ENCODE measurements at regions not wholly inside any gene's neighbourhood (a gene's known extent, or its start where the extent isn't known, plus 50 kb on each side); places are given as distances from the start of the nearest gene placed in this dataset.
"Not testable (repeated sequence)": the region's sequence is repeated elsewhere in the genome, so short reads cannot be mapped to it uniquely, and the experiment has no call there.

GRCh38 chr11:3445535-3445934 lies 66.6 kb upstream of the ZNF195 start:
- no CpG with 5 or more reads among the region's 3 CpGs for WGBS (ENCODE audit: extremely low coverage, insufficient coverage, low lambda C conversion rate)

GRCh38 chr11:3444420-3444744 lies 65.4 kb upstream of the ZNF195 start:
- H2BK120ac ChIP-seq (ENCODE audit: low read depth, low read length); DNase-seq; H3K23ac ChIP-seq (ENCODE audit: low read length); H3K4me3 ChIP-seq (ENCODE audit: low read length); H3K27ac ChIP-seq (ENCODE audit: low read depth, low read length); H3K4ac ChIP-seq (ENCODE audit: low read depth, low read length); H3K79me2 ChIP-seq (ENCODE audit: control insufficient read depth, insufficient read depth, low read length); H3K27me3 ChIP-seq (ENCODE audit: insufficient read depth, low read length, poor library complexity); H4K8ac ChIP-seq (ENCODE audit: low read depth, low read length); H3K79me1 ChIP-seq (ENCODE audit: low read length); H3K56ac ChIP-seq (ENCODE audit: low read length); H3K9ac ChIP-seq (ENCODE audit: low read length); H4K5ac ChIP-seq (ENCODE audit: low read length); H3K18ac ChIP-seq (ENCODE audit: low read length); H2AK5ac ChIP-seq (ENCODE audit: low read length); H2BK5ac ChIP-seq (ENCODE audit: low read length); H3K36me3 ChIP-seq (ENCODE audit: control insufficient read depth, insufficient read depth, low read length); H2BK15ac ChIP-seq (replicated peaks; ENCODE audit: low read depth); H3K4me1 ChIP-seq (ENCODE audit: control insufficient read depth, low read depth, low read length); H3K4me2 ChIP-seq (ENCODE audit: low read length): not testable (repeated sequence)
- WGBS (ENCODE audit: extremely low coverage, insufficient coverage, low lambda C conversion rate) = no CpG with 5 or more reads among the region's 3 CpGs

More at GRCh38 chr11:3445535-3445934, 66.6 kb upstream of the ZNF195 start:
- not testable (repeated sequence) for H2AK5ac ChIP-seq (ENCODE audit: low read length); H3K56ac ChIP-seq (ENCODE audit: low read length); H2BK120ac ChIP-seq (ENCODE audit: low read depth, low read length); H3K79me1 ChIP-seq (ENCODE audit: low read length); H3K23ac ChIP-seq (ENCODE audit: low read length); H3K4me1 ChIP-seq (ENCODE audit: control insufficient read depth, low read depth, low read length); H3K18ac ChIP-seq (ENCODE audit: low read length); H3K36me3 ChIP-seq (ENCODE audit: control insufficient read depth, insufficient read depth, low read length); H4K5ac ChIP-seq (ENCODE audit: low read length); H3K9ac ChIP-seq (ENCODE audit: low read length); H3K4me2 ChIP-seq (ENCODE audit: low read length); DNase-seq; H3K27ac ChIP-seq (ENCODE audit: low read depth, low read length); H3K27me3 ChIP-seq (ENCODE audit: insufficient read depth, low read length, poor library complexity); H2BK5ac ChIP-seq (ENCODE audit: low read length); H4K8ac ChIP-seq (ENCODE audit: low read depth, low read length); H3K79me2 ChIP-seq (ENCODE audit: control insufficient read depth, insufficient read depth, low read length); H2BK15ac ChIP-seq (replicated peaks; ENCODE audit: low read depth); H3K4ac ChIP-seq (ENCODE audit: low read depth, low read length); H3K4me3 ChIP-seq (ENCODE audit: low read length)

- H3K18ac ChIP-seq (ENCODE audit: low read length); H2BK15ac ChIP-seq (replicated peaks; ENCODE audit: low read depth); DNase-seq; H3K9ac ChIP-seq (ENCODE audit: low read length); H3K4ac ChIP-seq (ENCODE audit: low read depth, low read length); H3K79me1 ChIP-seq (ENCODE audit: low read length); H3K27me3 ChIP-seq (ENCODE audit: insufficient read depth, low read length, poor library complexity); H3K23ac ChIP-seq (ENCODE audit: low read length); H3K27ac ChIP-seq (ENCODE audit: low read depth, low read length); H3K79me2 ChIP-seq (ENCODE audit: control insufficient read depth, insufficient read depth, low read length); H3K56ac ChIP-seq (ENCODE audit: low read length); H2BK120ac ChIP-seq (ENCODE audit: low read depth, low read length); H4K8ac ChIP-seq (ENCODE audit: low read depth, low read length); H2AK5ac ChIP-seq (ENCODE audit: low read length); H3K4me3 ChIP-seq (ENCODE audit: low read length); H2BK5ac ChIP-seq (ENCODE audit: low read length); H4K5ac ChIP-seq (ENCODE audit: low read length); H3K4me2 ChIP-seq (ENCODE audit: low read length); H3K36me3 ChIP-seq (ENCODE audit: control insufficient read depth, insufficient read depth, low read length); H3K4me1 ChIP-seq (ENCODE audit: control insufficient read depth, low read depth, low read length): not testable (repeated sequence)
- no CpG with 5 or more reads among the region's 16 CpGs for WGBS (ENCODE audit: extremely low coverage, insufficient coverage, low lambda C conversion rate)
Measured at GRCh38 chr11:3443700-3444419, 64.9 kb upstream of the ZNF195 start.

- H3K27me3 ChIP-seq (ENCODE audit: insufficient read depth, low read length, poor library complexity); H4K8ac ChIP-seq (ENCODE audit: low read depth, low read length); H3K4ac ChIP-seq (ENCODE audit: low read depth, low read length); H3K56ac ChIP-seq (ENCODE audit: low read length); H3K9ac ChIP-seq (ENCODE audit: low read length); H3K18ac ChIP-seq (ENCODE audit: low read length); H3K79me1 ChIP-seq (ENCODE audit: low read length); H3K4me3 ChIP-seq (ENCODE audit: low read length); H3K23ac ChIP-seq (ENCODE audit: low read length); H2AK5ac ChIP-seq (ENCODE audit: low read length); H3K4me1 ChIP-seq (ENCODE audit: control insufficient read depth, low read depth, low read length); DNase-seq; H2BK15ac ChIP-seq (replicated peaks; ENCODE audit: low read depth); H2BK5ac ChIP-seq (ENCODE audit: low read length); H4K5ac ChIP-seq (ENCODE audit: low read length); H3K79me2 ChIP-seq (ENCODE audit: control insufficient read depth, insufficient read depth, low read length); H3K27ac ChIP-seq (ENCODE audit: low read depth, low read length); H3K36me3 ChIP-seq (ENCODE audit: control insufficient read depth, insufficient read depth, low read length); H2BK120ac ChIP-seq (ENCODE audit: low read depth, low read length); H3K4me2 ChIP-seq (ENCODE audit: low read length): not testable (repeated sequence)
- no CpG with 5 or more reads among the region's 14 CpGs for WGBS (ENCODE audit: extremely low coverage, insufficient coverage, low lambda C conversion rate)
Measured at GRCh38 chr11:3437441-3437840, 58.5 kb upstream of the ZNF195 start.

GRCh38 chr11:3434976-3435375 lies 56.0 kb upstream of the ZNF195 start:
- no CpG with 5 or more reads among the region's 28 CpGs for WGBS (ENCODE audit: extremely low coverage, insufficient coverage, low lambda C conversion rate)
- H3K27me3 ChIP-seq (ENCODE audit: insufficient read depth, low read length, poor library complexity) = no peaks in the 10 kb centered on the region
- H3K27ac ChIP-seq (ENCODE audit: low read depth, low read length) = no peak overlapping the region
- DNase-seq = no peak
- no peak overlapping the region for H3K56ac ChIP-seq (ENCODE audit: low read length)
- H3K9ac ChIP-seq (ENCODE audit: low read length) = no peak overlapping the region
- H2BK5ac ChIP-seq (ENCODE audit: low read length) = no peak overlapping the region
- H3K79me2 ChIP-seq (ENCODE audit: control insufficient read depth, insufficient read depth, low read length) = no peaks in the 10 kb centered on the region
- H2BK15ac ChIP-seq (replicated peaks; ENCODE audit: low read depth) = no peak overlapping the region
- no peaks in the 10 kb centered on the region for H3K36me3 ChIP-seq (ENCODE audit: control insufficient read depth, insufficient read depth, low read length)
- no peak overlapping the region for H3K4me3 ChIP-seq (ENCODE audit: low read length)
- H4K5ac ChIP-seq (ENCODE audit: low read length) = no peak overlapping the region
- H3K23ac ChIP-seq (ENCODE audit: low read length) = no peak overlapping the region
- H3K4ac ChIP-seq (ENCODE audit: low read depth, low read length) = no peak overlapping the region
- H4K8ac ChIP-seq (ENCODE audit: low read depth, low read length) = no peak overlapping the region
- H2BK120ac ChIP-seq (ENCODE audit: low read depth, low read length) = no peak overlapping the region
- H3K79me1 ChIP-seq (ENCODE audit: low read length) = no peaks in the 10 kb centered on the region
- H3K18ac ChIP-seq (ENCODE audit: low read length) = no peak overlapping the region
- no peak overlapping the region for H3K4me2 ChIP-seq (ENCODE audit: low read length)
- no peaks in the 10 kb centered on the region for H3K4me1 ChIP-seq (ENCODE audit: control insufficient read depth, low read depth, low read length)
- H2AK5ac ChIP-seq (ENCODE audit: low read length) = no peak overlapping the region

- not testable (repeated sequence) for DNase-seq; H2BK120ac ChIP-seq (ENCODE audit: low read depth, low read length); H2AK5ac ChIP-seq (ENCODE audit: low read length); H3K18ac ChIP-seq (ENCODE audit: low read length); H3K27me3 ChIP-seq (ENCODE audit: insufficient read depth, low read length, poor library complexity); H2BK5ac ChIP-seq (ENCODE audit: low read length); H2BK15ac ChIP-seq (replicated peaks; ENCODE audit: low read depth); H3K4me2 ChIP-seq (ENCODE audit: low read length); H4K5ac ChIP-seq (ENCODE audit: low read length); H4K8ac ChIP-seq (ENCODE audit: low read depth, low read length); H3K4me3 ChIP-seq (ENCODE audit: low read length); H3K4me1 ChIP-seq (ENCODE audit: control insufficient read depth, low read depth, low read length); H3K4ac ChIP-seq (ENCODE audit: low read depth, low read length); H3K27ac ChIP-seq (ENCODE audit: low read depth, low read length); H3K79me2 ChIP-seq (ENCODE audit: control insufficient read depth, insufficient read depth, low read length); H3K23ac ChIP-seq (ENCODE audit: low read length); H3K9ac ChIP-seq (ENCODE audit: low read length); H3K56ac ChIP-seq (ENCODE audit: low read length); H3K79me1 ChIP-seq (ENCODE audit: low read length); H3K36me3 ChIP-seq (ENCODE audit: control insufficient read depth, insufficient read depth, low read length)
- no CpG with 5 or more reads among the region's 6 CpGs for WGBS (ENCODE audit: extremely low coverage, insufficient coverage, low lambda C conversion rate)
Measured at GRCh38 chr11:3429191-3429590, 50.2 kb upstream of the ZNF195 start.

Data from mesendoderm (in vitro differentiated cells).